HL-60 (cell line): ENCODE measurements at regions not wholly inside any gene's neighbourhood (a gene's known extent, or its start where the extent isn't known, plus 50 kb on each side); places are given as distances from the start of the nearest gene placed in this dataset.

Experiments
- POLR2AphosphoS5 ChIP-seq: IDR thresholded peaks from 2 replicates; pipeline ENCODE4 v1.6.1; 2012; ENCODE audit warnings: low read depth
- SPI1 ChIP-seq: IDR thresholded peaks from 2 replicates; pipeline ENCODE4 v1.6.1; 2012; ENCODE audit warnings: low read depth, mild to moderate bottlenecking, borderline replicate concordance
- TF ChIP-seq, protein P1 (sequence below): IDR thresholded peaks from one replicate; pipeline ENCODE4 v1.5.1; 2011; ENCODE audit warnings: low read length, control low read depth, inconsistent platforms; ENCODE audit not compliant: insufficient read depth

DNA sequence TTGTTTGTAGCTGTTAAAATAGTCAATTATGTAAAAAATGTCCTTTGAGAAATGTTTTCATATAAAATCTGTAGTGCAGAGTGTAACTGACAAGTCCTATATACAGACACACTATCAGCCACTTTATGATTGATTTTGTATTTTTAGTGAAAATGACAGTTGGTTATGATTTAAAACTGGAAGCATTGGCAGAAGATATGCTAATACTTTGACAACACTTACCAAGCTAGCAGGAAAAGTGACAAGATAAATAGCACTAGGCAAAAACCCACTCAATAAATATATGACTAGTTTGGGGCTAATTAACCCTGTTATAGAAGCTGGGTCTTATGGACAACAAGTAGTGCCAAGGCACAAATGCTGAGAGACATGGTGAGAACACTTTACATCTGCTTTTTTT lies 772.9 kb upstream of the NOVA1 start:
- TF ChIP-seq, protein P1, sequence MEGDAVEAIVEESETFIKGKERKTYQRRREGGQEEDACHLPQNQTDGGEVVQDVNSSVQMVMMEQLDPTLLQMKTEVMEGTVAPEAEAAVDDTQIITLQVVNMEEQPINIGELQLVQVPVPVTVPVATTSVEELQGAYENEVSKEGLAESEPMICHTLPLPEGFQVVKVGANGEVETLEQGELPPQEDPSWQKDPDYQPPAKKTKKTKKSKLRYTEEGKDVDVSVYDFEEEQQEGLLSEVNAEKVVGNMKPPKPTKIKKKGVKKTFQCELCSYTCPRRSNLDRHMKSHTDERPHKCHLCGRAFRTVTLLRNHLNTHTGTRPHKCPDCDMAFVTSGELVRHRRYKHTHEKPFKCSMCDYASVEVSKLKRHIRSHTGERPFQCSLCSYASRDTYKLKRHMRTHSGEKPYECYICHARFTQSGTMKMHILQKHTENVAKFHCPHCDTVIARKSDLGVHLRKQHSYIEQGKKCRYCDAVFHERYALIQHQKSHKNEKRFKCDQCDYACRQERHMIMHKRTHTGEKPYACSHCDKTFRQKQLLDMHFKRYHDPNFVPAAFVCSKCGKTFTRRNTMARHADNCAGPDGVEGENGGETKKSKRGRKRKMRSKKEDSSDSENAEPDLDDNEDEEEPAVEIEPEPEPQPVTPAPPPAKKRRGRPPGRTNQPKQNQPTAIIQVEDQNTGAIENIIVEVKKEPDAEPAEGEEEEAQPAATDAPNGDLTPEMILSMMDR, result no peak
- TF ChIP-seq POLR2AphosphoS5 (no peak), SPI1 (no peak)
